ENCODE measurements at regions not wholly inside any gene's neighbourhood (a gene's known extent, or its start where the extent isn't known, plus 50 kb on each side); places are given as distances from the start of the nearest gene placed in this dataset.

DNA sequence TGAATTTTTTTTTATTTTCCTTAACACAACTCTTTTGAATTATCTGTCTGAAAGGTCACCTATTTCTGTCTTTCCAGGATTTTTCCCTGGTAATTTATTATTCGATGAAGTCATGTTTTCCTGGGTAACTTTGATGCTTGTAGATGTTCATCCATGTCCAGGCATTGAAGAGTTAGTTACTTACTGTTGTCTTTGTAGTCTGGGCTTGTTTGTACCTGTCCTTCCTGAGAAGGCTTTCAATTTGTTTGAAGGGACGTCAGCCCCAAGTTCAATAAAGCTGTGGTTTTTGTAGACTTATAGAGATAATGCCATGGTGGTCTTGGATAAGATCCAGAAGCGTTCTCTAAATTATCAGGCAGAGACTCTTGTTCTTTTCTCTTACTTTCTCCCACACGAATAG lies 252.4 kb upstream of the ARHGAP24 start:
- Histone ChIP-seq H3K4me1 (ENCODE audit: control insufficient read depth in 4 of 4, insufficient read depth in 4 of 4, low read length in 3 of 4) (no peaks in the 10 kb centered on the region), H3K9ac (ENCODE audit: low read depth in 1 of 2, low read length in 2 of 2) (no peak overlapping the region), H3K27me3 (ENCODE audit: control insufficient read depth in 4 of 4, insufficient read depth in 4 of 4, low read length in 3 of 4) (no peaks in the 10 kb centered on the region), H3K4me3 (ENCODE audit: low read depth in 1 of 3, low read length in 3 of 3) (no peak overlapping the region), H3K27ac (ENCODE audit: low read depth in 1 of 2, low read length in 2 of 2) (no peak overlapping the region), H3K36me3 (ENCODE audit: control insufficient read depth in 4 of 4, insufficient read depth in 3 of 4, low read depth in 1 of 4, low read length in 3 of 4) (no peaks in the 10 kb centered on the region), H3K9me3 (ENCODE audit: control insufficient read depth in 4 of 4, low read length in 3 of 4) (no peaks in the 10 kb centered on the region)
- WGBS = 49% methylated on average over 4 of the region's 4 CpGs
- no peak for DNase-seq (ENCODE audit: low spot score)
- TF ChIP-seq, protein P1, sequence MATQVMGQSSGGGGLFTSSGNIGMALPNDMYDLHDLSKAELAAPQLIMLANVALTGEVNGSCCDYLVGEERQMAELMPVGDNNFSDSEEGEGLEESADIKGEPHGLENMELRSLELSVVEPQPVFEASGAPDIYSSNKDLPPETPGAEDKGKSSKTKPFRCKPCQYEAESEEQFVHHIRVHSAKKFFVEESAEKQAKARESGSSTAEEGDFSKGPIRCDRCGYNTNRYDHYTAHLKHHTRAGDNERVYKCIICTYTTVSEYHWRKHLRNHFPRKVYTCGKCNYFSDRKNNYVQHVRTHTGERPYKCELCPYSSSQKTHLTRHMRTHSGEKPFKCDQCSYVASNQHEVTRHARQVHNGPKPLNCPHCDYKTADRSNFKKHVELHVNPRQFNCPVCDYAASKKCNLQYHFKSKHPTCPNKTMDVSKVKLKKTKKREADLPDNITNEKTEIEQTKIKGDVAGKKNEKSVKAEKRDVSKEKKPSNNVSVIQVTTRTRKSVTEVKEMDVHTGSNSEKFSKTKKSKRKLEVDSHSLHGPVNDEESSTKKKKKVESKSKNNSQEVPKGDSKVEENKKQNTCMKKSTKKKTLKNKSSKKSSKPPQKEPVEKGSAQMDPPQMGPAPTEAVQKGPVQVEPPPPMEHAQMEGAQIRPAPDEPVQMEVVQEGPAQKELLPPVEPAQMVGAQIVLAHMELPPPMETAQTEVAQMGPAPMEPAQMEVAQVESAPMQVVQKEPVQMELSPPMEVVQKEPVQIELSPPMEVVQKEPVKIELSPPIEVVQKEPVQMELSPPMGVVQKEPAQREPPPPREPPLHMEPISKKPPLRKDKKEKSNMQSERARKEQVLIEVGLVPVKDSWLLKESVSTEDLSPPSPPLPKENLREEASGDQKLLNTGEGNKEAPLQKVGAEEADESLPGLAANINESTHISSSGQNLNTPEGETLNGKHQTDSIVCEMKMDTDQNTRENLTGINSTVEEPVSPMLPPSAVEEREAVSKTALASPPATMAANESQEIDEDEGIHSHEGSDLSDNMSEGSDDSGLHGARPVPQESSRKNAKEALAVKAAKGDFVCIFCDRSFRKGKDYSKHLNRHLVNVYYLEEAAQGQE (IDR thresholded peaks at IDR 0.05) = no peak
- TF ChIP-seq EGR1 (IDR thresholded peaks at IDR 0.05; ENCODE audit: low read depth in 2 of 2) (no peak), FOXA1 (IDR thresholded peaks at IDR 0.05) (no peak), GABPA (IDR thresholded peaks at IDR 0.05 in 1 of 2, conservative IDR thresholded peaks at IDR 0.05 in 1 of 2) (no peak), RAD21 (IDR thresholded peaks at IDR 0.05) (no peak), NR2F2 (IDR thresholded peaks at IDR 0.05) (no peak), YY1 (IDR thresholded peaks at IDR 0.05) (no peak), FOXA2 (IDR thresholded peaks at IDR 0.05) (no peak), JUND (IDR thresholded peaks at IDR 0.05) (no peak), HNF4A (conservative IDR thresholded peaks at IDR 0.05) (no peak), TAF1 (conservative IDR thresholded peaks at IDR 0.05) (no peak), RXRA (IDR thresholded peaks at IDR 0.05) (no peak), SP1 (IDR thresholded peaks at IDR 0.05) (no peak)
- TF ChIP-seq, protein P2, sequence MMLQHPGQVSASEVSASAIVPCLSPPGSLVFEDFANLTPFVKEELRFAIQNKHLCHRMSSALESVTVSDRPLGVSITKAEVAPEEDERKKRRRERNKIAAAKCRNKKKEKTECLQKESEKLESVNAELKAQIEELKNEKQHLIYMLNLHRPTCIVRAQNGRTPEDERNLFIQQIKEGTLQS (IDR thresholded peaks at IDR 0.05) = no peak
- TF ChIP-seq, protein P3, sequence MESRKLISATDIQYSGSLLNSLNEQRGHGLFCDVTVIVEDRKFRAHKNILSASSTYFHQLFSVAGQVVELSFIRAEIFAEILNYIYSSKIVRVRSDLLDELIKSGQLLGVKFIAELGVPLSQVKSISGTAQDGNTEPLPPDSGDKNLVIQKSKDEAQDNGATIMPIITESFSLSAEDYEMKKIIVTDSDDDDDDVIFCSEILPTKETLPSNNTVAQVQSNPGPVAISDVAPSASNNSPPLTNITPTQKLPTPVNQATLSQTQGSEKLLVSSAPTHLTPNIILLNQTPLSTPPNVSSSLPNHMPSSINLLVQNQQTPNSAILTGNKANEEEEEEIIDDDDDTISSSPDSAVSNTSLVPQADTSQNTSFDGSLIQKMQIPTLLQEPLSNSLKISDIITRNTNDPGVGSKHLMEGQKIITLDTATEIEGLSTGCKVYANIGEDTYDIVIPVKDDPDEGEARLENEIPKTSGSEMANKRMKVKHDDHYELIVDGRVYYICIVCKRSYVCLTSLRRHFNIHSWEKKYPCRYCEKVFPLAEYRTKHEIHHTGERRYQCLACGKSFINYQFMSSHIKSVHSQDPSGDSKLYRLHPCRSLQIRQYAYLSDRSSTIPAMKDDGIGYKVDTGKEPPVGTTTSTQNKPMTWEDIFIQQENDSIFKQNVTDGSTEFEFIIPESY (IDR thresholded peaks at IDR 0.05) = no peak
- TF ChIP-seq, protein P4, sequence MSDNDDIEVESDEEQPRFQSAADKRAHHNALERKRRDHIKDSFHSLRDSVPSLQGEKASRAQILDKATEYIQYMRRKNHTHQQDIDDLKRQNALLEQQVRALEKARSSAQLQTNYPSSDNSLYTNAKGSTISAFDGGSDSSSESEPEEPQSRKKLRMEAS (IDR thresholded peaks at IDR 0.05) = no peak
- TF ChIP-seq, protein P5, sequence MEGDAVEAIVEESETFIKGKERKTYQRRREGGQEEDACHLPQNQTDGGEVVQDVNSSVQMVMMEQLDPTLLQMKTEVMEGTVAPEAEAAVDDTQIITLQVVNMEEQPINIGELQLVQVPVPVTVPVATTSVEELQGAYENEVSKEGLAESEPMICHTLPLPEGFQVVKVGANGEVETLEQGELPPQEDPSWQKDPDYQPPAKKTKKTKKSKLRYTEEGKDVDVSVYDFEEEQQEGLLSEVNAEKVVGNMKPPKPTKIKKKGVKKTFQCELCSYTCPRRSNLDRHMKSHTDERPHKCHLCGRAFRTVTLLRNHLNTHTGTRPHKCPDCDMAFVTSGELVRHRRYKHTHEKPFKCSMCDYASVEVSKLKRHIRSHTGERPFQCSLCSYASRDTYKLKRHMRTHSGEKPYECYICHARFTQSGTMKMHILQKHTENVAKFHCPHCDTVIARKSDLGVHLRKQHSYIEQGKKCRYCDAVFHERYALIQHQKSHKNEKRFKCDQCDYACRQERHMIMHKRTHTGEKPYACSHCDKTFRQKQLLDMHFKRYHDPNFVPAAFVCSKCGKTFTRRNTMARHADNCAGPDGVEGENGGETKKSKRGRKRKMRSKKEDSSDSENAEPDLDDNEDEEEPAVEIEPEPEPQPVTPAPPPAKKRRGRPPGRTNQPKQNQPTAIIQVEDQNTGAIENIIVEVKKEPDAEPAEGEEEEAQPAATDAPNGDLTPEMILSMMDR (IDR thresholded peaks at IDR 0.05; ENCODE audit: low read depth, low read length, missing input control) = no peak

DNA sequence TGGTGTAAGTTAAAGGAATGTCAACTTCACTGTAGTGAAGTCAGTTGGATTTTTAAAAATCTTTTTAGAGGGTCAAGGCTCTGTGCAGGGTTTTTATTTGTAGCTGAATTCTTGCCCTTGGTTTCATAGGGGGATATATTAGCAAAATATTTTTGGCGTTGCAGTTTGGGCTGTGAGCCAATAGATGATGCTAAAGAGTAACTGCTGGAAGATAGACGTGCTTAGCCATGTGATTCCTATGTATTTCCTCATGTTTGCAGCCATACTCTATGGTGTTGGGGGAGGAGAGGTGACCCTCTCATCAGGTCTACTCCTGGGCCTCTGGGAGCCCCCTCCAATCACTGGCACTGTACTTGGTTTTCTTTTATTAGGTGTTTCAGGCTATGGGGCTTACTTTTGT lies 246.7 kb upstream of the ARHGAP24 start:
- no peak for DNase-seq (ENCODE audit: low spot score)
- 51% methylated on average over 2 of the region's 2 CpGs for WGBS
- Histone ChIP-seq H3K4me3 (ENCODE audit: low read depth in 1 of 3, low read length in 3 of 3) (no peak overlapping the region), H3K36me3 (ENCODE audit: control insufficient read depth in 4 of 4, insufficient read depth in 3 of 4, low read depth in 1 of 4, low read length in 3 of 4) (no peaks in the 10 kb centered on the region), H3K27ac (ENCODE audit: low read depth in 1 of 2, low read length in 2 of 2) (no peak overlapping the region), H3K4me1 (ENCODE audit: control insufficient read depth in 4 of 4, insufficient read depth in 4 of 4, low read length in 3 of 4) (no peaks in the 10 kb centered on the region), H3K9ac (ENCODE audit: low read depth in 1 of 2, low read length in 2 of 2) (no peak overlapping the region), H3K27me3 (ENCODE audit: control insufficient read depth in 4 of 4, insufficient read depth in 4 of 4, low read length in 3 of 4) (no peaks in the 10 kb centered on the region), H3K9me3 (ENCODE audit: control insufficient read depth in 4 of 4, low read length in 3 of 4) (no peaks in the 10 kb centered on the region)
- TF ChIP-seq HNF4A (conservative IDR thresholded peaks at IDR 0.05) (no peak), TAF1 (conservative IDR thresholded peaks at IDR 0.05) (no peak), NR2F2 (IDR thresholded peaks at IDR 0.05) (no peak), HNF4G (IDR thresholded peaks at IDR 0.05) (no peak), RAD21 (IDR thresholded peaks at IDR 0.05) (no peak), YY1 (IDR thresholded peaks at IDR 0.05) (no peak), EGR1 (IDR thresholded peaks at IDR 0.05; ENCODE audit: low read depth in 2 of 2) (no peak), RXRA (IDR thresholded peaks at IDR 0.05) (no peak), JUND (IDR thresholded peaks at IDR 0.05) (no peak)
- TF ChIP-seq, protein P4 (IDR thresholded peaks at IDR 0.05) = no peak
- TF ChIP-seq, protein P5 (IDR thresholded peaks at IDR 0.05; ENCODE audit: low read depth, low read length, missing input control) = no peak
- TF ChIP-seq, protein P1 (IDR thresholded peaks at IDR 0.05) = no peak
